ENCODE measurements at regions not wholly inside any gene's neighbourhood (a gene's known extent, or its start where the extent isn't known, plus 50 kb on each side); places are given as distances from the start of the nearest gene placed in this dataset.

DNA sequence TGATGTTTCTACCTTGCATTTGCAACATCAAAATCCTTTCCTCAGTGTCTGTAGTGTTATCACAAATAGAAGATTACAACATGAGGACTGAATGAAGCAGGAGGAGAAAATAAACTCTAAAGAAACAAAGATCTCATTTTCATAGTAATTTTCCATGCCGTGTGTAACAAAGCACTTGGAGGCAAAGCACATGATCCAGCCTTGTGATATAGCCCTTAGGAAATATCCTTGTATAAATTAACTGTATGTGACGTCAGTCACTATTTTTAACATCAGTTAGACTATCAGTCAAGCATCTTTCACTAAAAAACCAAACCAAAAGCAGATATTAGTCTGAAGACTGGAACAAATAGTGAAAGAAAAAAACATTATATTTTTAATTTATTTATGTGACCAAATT lies 492.1 kb upstream of the CNTNAP5 start:
- Mint-ChIP-seq H3K27me3 (ENCODE audit: insufficient read depth, unreplicated experiment) (no peaks in the 10 kb centered on the region), H3K9me3 (ENCODE audit: unreplicated experiment) (peaks cover 4% of the 10 kb centered on the region), H3K4me1 (ENCODE audit: low read depth, unreplicated experiment) (no peaks in the 10 kb centered on the region), H3K27ac (ENCODE audit: unreplicated experiment) (no peak overlapping the region), H3K36me3 (ENCODE audit: insufficient read depth, unreplicated experiment) (no peaks in the 10 kb centered on the region), H3K4me3 (ENCODE audit: unreplicated experiment) (no peak overlapping the region)
- CTCF ChIA-PET = no interaction called here
- H3K36me3 ChIP-seq (ENCODE audit: control insufficient read depth, insufficient read depth, low read length) = no peaks in the 10 kb centered on the region
- POLR2A ChIA-PET = no interaction called here
- no peak for TF ChIP-seq CTCF (IDR thresholded peaks at IDR 0.05; ENCODE audit: insufficient read depth in 1 of 2, low read depth in 1 of 2, low read length in 1 of 2, severe bottlenecking in 1 of 2, unreplicated experiment in 1 of 2)
- H3K27me3 ChIP-seq (replicated peaks; ENCODE audit: control insufficient read depth, insufficient read depth, low read length) = no peaks in the 10 kb centered on the region
- DNase-seq = no peak
- H3K4me1 ChIP-seq = no peaks in the 10 kb centered on the region
- no peak overlapping the region for H3K4me3 ChIP-seq (ENCODE audit: low read depth, low read length)
- BruUV-seq (replicated peaks) = no TSS peak
- H3K9me3 ChIP-seq = 0 out of 2 replicates have a peak, but pooled peaks cover 4% of the 10 kb centered on the region
- intact Hi-C loops (cut with micrococcal nuclease; ENCODE audit: unreplicated experiment) = no loop called here

DNA sequence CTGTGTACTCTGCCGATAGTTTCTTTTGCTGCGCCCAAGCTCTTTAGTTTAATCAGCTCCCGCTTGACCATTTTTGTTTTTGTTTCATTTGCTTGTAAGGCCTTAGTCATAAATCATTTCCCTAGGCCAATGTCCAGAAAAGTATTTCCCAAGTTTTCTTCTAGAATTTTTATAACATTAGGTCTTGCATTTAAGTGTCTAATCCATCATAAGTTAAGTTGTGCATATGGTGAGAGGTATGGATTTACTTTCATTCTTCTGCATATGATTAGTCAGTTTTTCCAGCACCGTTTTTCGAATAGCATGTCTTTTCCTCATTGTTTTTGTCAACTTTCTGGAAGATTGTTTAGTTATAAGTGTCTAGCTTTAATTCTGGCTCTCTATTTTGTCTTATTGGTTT lies 484.8 kb upstream of the CNTNAP5 start:
- no peaks in the 10 kb centered on the region for H3K27me3 ChIP-seq (replicated peaks; ENCODE audit: control insufficient read depth, insufficient read depth, low read length)
- CTCF ChIA-PET = no interaction called here
- peaks cover 27% of the 10 kb centered on the region for H3K9me3 Mint-ChIP-seq (ENCODE audit: unreplicated experiment)
- H3K36me3 Mint-ChIP-seq (ENCODE audit: insufficient read depth, unreplicated experiment) = no peaks in the 10 kb centered on the region
- H3K4me1 ChIP-seq = no peaks in the 10 kb centered on the region
- no peak overlapping the region for H3K4me3 ChIP-seq (ENCODE audit: low read depth, low read length)
- no peaks in the 10 kb centered on the region for H3K27me3 Mint-ChIP-seq (ENCODE audit: insufficient read depth, unreplicated experiment)
- H3K9me3 ChIP-seq = no peaks in the 10 kb centered on the region
- no peak overlapping the region for H3K4me3 Mint-ChIP-seq (ENCODE audit: unreplicated experiment)
- intact Hi-C loops (cut with micrococcal nuclease; ENCODE audit: unreplicated experiment) = no loop called here
- no peaks in the 10 kb centered on the region for H3K4me1 Mint-ChIP-seq (ENCODE audit: low read depth, unreplicated experiment)
- H3K36me3 ChIP-seq (ENCODE audit: control insufficient read depth, insufficient read depth, low read length) = no peaks in the 10 kb centered on the region
- no peak for DNase-seq
- POLR2A ChIA-PET = no interaction called here
- no peak overlapping the region for H3K27ac Mint-ChIP-seq (ENCODE audit: unreplicated experiment)
- no peak for TF ChIP-seq CTCF (IDR thresholded peaks at IDR 0.05; ENCODE audit: insufficient read depth in 1 of 2, low read depth in 1 of 2, low read length in 1 of 2, severe bottlenecking in 1 of 2, unreplicated experiment in 1 of 2)
- no TSS peak for BruUV-seq (replicated peaks)

DNA sequence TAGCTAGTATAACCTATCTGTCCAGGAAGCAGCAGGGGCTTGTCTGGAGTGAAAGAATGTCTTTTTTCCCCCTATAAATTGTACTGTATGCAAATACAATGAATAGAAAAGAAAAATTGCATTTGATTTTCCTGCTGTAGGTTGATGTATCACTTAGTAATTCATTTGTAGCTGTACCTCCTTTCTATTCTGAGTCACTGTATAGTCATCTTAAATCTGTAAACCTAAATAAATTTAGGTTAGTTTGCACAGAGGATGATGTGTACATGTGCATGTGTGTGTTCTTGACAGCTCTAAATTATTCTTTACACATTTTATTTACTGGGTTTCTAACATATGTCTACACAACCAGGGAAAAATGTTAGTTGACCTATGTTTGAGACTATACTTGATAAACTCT lies 478.7 kb upstream of the CNTNAP5 start:
- no peak for DNase-seq
- Histone ChIP-seq H3K4me1 (no peaks in the 10 kb centered on the region), H3K36me3 (ENCODE audit: control insufficient read depth, insufficient read depth, low read length) (no peaks in the 10 kb centered on the region), H3K9me3 (no peaks in the 10 kb centered on the region), H3K27me3 (replicated peaks; ENCODE audit: control insufficient read depth, insufficient read depth, low read length) (no peaks in the 10 kb centered on the region), H3K4me3 (ENCODE audit: low read depth, low read length) (no peak overlapping the region)
- TF ChIP-seq CTCF (IDR thresholded peaks at IDR 0.05; ENCODE audit: insufficient read depth in 1 of 2, low read depth in 1 of 2, low read length in 1 of 2, severe bottlenecking in 1 of 2, unreplicated experiment in 1 of 2) = no peak
- Mint-ChIP-seq H3K27me3 (ENCODE audit: insufficient read depth, unreplicated experiment) (no peaks in the 10 kb centered on the region), H3K9me3 (ENCODE audit: unreplicated experiment) (no peaks in the 10 kb centered on the region), H3K4me3 (ENCODE audit: unreplicated experiment) (no peak overlapping the region), H3K4me1 (ENCODE audit: low read depth, unreplicated experiment) (no peaks in the 10 kb centered on the region), H3K27ac (ENCODE audit: unreplicated experiment) (no peak overlapping the region), H3K36me3 (ENCODE audit: insufficient read depth, unreplicated experiment) (no peaks in the 10 kb centered on the region)
- no TSS peak for BruUV-seq (replicated peaks)
- ChIA-PET POLR2A (no interaction called here), CTCF (no interaction called here)
- intact Hi-C loops (cut with micrococcal nuclease; ENCODE audit: unreplicated experiment) = no loop called here

Measured in Caco-2 (cell line).